Amniotic epithelial cell (primary cell): ENCODE measurements at regions not wholly inside any gene's neighbourhood (a gene's known extent, or its start where the extent isn't known, plus 50 kb on each side); places are given as distances from the start of the nearest gene placed in this dataset.
"Not testable (repeated sequence)": the region's sequence is repeated elsewhere in the genome, so short reads cannot be mapped to it uniquely, and the experiment has no call there.

Source experiments
- DNase-seq: peaks from one replicate; pipeline ENCODE4 v3.0.0-alpha.2; 2010; ENCODE audit warnings: low read depth

DNA sequence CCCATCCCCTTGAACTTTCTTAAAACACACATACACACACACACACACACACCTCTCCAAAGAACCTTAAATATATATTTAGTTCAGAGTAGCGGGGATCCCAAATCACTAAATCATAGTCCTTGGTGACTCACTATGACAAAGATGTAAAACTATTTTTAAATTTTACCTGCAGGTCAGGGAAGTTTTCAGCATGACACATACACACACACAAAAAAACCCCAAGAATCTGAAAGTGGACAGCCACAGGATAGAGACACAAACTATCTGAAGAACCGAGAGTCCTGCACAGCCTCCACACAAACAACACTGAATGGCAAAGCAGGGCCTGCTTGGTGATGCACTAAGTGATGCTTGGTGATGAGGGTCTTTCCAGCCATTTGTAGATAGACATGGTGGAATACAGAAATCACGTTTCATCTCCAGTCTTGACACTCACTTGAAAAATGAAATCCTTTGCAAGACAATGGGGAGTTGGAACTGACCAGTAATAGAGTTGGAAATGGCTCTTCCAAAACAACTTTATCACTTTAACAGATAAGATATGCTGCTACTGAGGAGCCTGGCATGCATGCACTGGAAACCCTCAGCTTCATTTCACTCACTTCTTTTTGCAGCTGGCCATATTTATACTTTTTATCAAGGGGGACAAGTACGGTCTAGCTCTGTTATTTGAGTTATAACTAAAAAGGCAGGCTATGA is 307.3 kb downstream of the RAPGEF2 start:
- DNase-seq, result peak; percentile 27

DNA sequence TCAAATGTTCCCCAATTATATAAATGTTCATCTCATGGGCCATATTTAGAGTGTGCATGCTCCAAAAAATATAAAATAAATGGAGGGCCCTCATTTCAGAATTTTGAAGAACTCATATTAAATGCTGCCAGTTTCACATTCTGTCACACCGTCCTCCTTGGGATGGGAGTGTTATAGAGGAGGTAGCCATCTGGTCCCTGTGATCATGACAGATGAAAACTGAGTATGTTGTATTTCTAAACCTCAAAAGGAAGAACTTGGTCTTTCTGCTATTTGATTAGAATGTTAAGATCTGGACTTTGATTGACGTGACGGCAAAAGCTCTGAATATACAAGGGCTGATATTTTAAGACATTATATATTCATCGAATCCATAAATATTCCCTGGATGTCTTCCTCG is 308.0 kb downstream of the RAPGEF2 start:
- DNase-seq, result no peak

DNA sequence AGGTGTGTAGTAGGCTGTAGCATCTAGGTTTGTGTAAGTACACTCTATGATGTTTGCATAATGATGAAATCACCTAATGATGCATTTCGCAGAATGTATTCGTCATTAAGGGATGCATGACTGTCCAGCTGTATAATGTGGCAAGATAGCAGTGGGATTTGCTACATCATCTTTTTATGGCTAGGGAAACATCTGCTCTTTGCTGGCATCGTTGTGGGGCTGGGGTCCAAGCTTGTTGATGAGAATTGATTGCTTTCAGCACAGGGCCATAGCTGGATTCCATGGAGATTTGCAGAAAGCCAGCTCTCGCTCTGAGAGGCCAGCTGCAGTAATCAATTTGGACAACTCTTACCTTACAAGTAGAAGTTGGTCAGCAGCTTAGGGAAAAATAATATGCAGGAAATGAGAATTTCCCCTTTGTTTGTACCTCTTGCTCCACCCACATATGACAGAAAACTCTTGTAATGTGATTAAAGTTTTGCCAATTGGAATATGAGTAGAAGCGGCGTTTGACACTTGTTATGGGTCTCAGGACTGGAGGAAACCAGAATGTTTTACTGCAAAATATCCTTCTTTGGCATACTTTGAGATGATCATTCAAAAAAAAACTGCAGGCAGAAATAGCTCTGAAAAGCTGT is 310.5 kb downstream of the RAPGEF2 start:
- peak; percentile 47 for DNase-seq

GRCh38 chr4:159414305-159414704 is 311.4 kb downstream of the RAPGEF2 start:
- no peak for DNase-seq

GRCh38 chr4:159416073-159416472 is 313.2 kb downstream of the RAPGEF2 start:
- no peak for DNase-seq

DNA sequence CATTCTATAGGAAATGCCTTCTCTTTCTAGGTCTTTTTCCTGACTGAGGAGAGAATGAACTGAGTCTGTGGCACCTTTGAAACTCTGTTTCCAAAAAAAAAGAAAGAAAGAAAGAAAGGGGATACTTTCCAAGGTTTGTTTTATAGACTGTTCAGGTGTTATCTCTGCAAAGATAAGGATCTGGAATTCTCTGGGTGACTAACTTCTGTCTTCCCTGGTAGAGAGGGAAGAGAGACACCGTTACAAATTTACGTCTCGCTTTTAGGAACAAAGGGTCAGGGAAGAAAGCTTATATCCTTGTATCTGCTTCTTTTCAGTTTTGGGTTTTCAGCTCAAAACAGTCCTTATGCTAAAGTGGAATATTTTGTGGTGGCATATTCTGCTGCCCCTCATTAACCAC is 314.1 kb downstream of the RAPGEF2 start:
- DNase-seq, result no peak

DNA sequence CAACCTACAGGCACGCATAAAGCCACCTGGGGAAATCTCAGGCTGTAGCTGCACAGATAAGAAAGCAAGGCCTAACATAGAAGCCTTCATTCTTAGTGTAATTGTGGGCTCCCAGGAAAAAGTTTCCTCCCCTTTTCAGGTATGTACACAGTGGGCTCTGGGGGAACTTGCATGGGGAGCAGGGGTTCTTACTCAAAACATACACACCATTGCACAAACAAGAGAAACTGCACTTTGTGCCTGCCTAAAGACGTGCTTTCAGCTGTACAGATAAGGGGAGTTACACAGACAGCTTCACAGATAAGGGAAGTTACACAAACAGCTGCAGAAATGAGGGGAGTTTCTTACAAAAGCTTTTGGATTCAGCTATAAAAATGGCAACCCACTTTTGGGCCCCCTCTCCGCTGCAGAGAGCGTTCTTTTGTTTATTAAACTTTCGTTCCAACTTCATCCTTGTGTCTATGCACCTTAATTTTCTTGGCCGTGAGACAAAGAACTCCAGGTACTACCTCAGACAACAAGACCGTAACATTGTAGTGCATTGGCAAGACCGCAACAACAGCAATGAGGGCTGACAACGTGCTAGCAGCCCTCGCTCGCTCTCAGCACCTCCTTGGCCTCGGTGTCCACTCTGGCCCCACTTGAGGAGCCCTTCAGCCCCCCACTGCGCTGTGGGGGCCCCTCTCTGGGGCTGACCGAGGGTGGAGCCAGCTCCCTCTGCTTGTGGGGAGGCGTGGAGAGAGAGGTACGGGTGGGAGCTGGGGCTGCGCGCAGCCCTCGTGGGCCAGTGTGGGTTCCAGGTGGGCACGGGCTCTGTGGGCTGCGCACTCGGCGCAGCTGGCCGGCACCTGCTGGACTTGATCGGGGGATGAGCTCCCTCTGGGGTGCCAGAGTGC is 317.5 kb downstream of the RAPGEF2 start:
- peak; percentile 53 for DNase-seq

- DNase-seq, result not testable (repeated sequence)
These were observed 318.2 kb downstream of the RAPGEF2 start for GRCh38 chr4:159421058-159421419.

DNA sequence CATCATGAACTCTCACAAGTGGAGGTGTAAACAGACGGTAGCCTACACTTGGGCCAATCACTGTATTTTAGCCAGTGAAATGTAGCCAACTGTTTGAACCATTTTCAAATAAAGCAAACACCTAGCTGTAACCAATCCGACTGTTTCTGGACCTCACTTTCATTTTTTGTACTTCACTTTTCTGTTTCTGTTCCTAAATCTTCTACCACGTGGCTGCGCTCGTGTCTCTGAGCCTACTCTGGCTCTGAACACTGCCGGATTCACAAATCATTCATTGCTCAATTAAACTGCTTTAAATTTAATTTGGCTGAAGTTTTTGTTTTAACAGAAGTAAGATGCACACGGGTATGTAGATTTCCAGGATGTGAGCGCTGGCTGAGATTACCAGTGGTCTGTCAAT is 319.1 kb downstream of the RAPGEF2 start:
- DNase-seq, result no peak

DNA sequence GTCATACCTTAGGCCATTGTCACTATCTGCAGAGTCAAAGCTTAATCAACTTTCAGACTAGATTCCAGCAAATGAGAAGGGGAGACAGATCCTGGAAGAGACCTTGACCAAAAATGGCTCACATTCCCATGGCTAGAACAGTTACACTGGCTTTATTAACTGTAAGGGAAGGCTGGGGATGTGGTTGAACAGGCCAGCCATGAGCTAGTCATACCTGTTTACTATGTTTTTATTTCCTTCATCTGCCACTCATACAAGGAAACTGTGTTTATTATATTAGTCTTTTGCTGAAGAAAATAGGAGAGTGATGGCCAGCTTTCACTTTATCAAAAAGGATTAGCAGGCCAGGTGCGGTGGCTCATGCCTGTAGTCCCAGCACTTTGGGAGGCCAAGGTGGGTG is 319.7 kb downstream of the RAPGEF2 start:
- DNase-seq, result no peak

GRCh38 chr4:159425737-159426305 is 322.9 kb downstream of the RAPGEF2 start:
- DNase-seq, result no peak

- DNase-seq, result no peak
These were observed 325.4 kb downstream of the RAPGEF2 start for GRCh38 chr4:159428293-159428692.

GRCh38 chr4:159428975-159429692 is 326.3 kb downstream of the RAPGEF2 start:
- DNase-seq, result no peak

- no peak for DNase-seq
These were observed 326.8 kb downstream of the RAPGEF2 start for GRCh38 chr4:159429693-159430035.

- DNase-seq, result no peak
These were observed 328.0 kb downstream of the RAPGEF2 start for GRCh38 chr4:159430896-159431295.

GRCh38 chr4:159432436-159432835 is 329.6 kb downstream of the RAPGEF2 start:
- DNase-seq, result no peak

DNA sequence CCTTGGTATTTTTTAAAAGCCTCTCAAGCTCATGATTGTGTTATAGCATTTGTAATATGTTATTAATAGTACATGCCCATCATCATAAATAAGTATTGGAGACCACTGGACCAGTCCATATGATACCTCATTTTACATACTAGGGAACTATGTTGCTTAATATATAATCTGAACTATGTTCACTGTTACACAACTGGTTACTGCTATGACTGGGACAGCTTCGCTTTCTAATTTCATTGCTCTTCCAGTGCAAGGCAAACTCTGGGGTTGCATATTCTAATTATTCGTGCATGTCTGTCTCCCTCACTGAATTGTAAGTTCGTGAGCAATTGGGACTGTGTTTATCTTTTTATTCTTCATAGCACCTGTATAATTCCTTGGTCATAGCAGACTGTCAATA is 330.5 kb downstream of the RAPGEF2 start:
- DNase-seq, result no peak

DNA sequence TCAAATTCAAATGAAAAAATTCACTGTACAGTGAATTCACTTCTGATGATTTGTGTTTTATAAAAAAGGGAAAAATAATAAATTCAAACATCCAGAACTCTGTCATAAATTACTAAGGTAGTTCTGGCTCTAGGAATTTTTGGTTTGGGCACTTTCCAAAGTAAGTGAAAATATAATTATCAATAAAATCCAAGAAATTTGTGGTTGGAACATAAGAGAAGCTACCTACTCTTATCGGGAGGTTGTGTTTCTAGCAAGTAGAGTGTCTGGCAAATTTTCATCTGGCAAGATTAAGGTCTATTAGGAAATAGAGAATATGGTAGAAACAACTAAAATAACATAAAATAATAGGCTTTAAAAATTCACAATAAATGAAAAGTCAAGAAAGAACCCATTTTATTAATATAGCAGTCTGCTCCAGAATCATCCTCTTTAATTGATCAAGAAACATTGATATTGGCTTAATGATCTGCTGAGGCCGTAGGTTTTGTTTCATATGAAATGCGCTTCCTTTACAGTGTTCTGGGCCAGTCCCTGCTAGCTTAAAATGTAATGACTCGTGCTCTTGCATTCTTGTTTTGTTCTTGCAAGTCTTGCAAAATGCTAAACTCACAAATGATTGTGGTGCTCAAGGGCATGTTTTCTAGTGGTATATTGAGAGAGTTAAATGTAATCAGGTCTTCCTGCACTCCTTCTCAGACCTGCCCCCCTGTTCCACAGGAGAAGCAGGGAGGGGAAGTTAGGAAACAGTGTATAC is 331.4 kb downstream of the RAPGEF2 start:
- DNase-seq, result peak; percentile 68

DNA sequence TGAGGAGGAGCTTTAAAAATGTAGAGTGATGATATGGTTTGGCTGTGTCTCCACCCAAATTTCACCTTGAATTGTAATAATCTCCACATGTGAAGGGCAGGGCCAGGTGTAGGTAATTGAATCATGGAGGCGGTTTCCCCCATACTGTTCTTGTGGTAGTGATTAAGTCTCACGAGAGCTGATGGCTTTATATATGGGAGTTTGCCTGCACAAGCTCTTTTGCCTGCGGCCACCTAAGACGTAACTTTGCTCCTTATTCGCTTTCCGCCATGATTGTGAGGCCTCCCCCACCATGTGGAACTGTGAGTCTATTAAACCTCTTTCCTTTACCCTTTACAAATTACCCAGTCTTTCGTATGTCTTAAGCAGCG is 332.0 kb downstream of the RAPGEF2 start:
- DNase-seq, result no peak

DNA sequence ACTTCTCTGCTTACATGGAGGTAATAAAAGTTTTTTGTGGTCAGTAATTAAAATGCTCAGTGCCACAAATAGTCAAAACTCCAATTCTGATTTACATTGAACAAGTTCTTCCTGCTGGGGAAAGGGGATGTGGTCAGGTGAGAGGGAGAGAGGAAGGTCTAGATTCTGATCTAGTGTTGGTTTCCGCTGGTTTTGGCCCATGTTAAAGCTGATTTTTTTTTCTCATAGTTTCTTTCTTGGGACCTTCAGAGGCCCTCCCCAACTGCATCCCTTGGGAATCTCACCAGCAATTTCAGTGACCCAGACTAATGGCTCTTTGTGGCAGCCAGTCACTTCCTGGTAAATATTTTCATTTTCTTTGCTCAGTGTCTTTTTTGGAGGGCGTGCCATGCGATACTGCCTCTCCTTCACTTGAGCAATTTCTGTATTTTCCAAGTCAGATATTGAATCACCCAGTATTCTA is 332.7 kb downstream of the RAPGEF2 start:
- no peak for DNase-seq

DNA sequence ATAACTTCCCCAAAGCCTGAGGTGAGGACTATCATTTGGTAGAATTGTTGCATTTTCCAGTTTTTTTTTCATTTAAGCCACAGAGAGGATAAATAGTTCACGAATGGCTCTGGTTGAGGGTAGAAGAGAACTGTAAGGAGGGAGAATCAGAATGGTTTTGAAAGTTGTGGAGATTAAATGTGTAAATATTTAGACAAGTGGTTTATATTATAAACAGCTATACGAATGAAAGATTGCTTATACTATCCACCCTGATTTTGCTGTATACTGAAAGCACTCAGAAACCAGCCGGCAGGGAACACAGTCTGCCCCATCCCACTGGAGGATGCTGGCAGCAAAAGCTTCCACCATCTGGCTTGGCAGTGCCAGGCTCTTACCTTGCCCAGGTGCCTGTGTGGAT is 341.1 kb downstream of the RAPGEF2 start:
- DNase-seq, result no peak
